Spleen (tissue), 11 donors: ENCODE measurements at regions not wholly inside any gene's neighbourhood (a gene's known extent, or its start where the extent isn't known, plus 50 kb on each side); places are given as distances from the start of the nearest gene placed in this dataset.

ENCODE experiments used
- DNase-seq: peaks from one replicate; pipeline ENCODE4 v3.0.0-alpha.2; 2020
- H3K27ac ChIP-seq, 8 donors: fragments of 200-600 bp; sonication (generic) in 7 of 8; 1 replicate in 4 of 8; 2 replicates in 4 of 8; pipeline versions ENCODE4 v1.5.0 to v1.8.0; 2016 to 2021; ENCODE audit warnings: inconsistent platforms in 4 of 8, mild to moderate bottlenecking in 4 of 8, moderate library complexity in 1 of 8
- H3K27me3 ChIP-seq, 7 donors: fragments of 200-600 bp; sonication (generic) in 6 of 7; replicated peaks in 1 of 7; 1 replicate in 4 of 7; 2 replicates in 3 of 7; pipeline versions ENCODE4 v1.5.0 to v1.8.0; 2016 to 2021; ENCODE audit warnings: inconsistent platforms in 3 of 7, mild to moderate bottlenecking in 1 of 7
- H3K36me3 ChIP-seq, 6 donors: fragments of 200-600 bp; sonication (generic) in 5 of 6; 1 replicate in 4 of 6; 2 replicates in 2 of 6; pipeline versions ENCODE4 v1.5.0 to v1.8.0; 2016 to 2021; ENCODE audit warnings: inconsistent platforms in 2 of 6
- H3K4me1 ChIP-seq, 6 donors: fragments of 200-600 bp; sonication (generic) in 5 of 6; 1 replicate in 3 of 6; 2 replicates in 3 of 6; pipeline versions ENCODE4 v1.5.0 to v1.8.0; 2016 to 2021; ENCODE audit warnings: inconsistent platforms in 3 of 6
- H3K4me3 ChIP-seq, 8 donors: fragments of 200-600 bp; sonication (generic) in 7 of 8; 1 replicate in 4 of 8; 2 replicates in 4 of 8; pipeline versions ENCODE4 v1.5.0 to v1.8.0; 2016 to 2021; ENCODE audit warnings: inconsistent platforms in 4 of 8, mild to moderate bottlenecking in 4 of 8, moderate library complexity in 2 of 8
- H3K9me3 ChIP-seq, 8 donors: fragments of 200-600 bp; sonication (generic) in 7 of 8; 1 replicate in 4 of 8; 2 replicates in 4 of 8; pipeline versions ENCODE4 v1.5.0 to v1.8.0; 2016 to 2021; ENCODE audit warnings: inconsistent platforms in 4 of 8
- CTCF ChIP-seq, 11 experiments: fragments of 200-600 bp in 7 of 11; fragments of 450-650 bp in 4 of 11; sonication (generic) in 4 of 11; IDR thresholded peaks in 8 of 11; conservative IDR thresholded peaks in 3 of 11; 1 replicate in 7 of 11; 2 replicates in 4 of 11; pipeline versions ENCODE4 v1.4.0 to v1.8.0; 2016 to 2021; ENCODE audit warnings: antibody characterized with exemption in 11 of 11, inconsistent platforms in 4 of 11, mild to moderate bottlenecking in 1 of 11
- POLR2A ChIP-seq, 3 donors: fragments of 450-650 bp; IDR thresholded peaks; one replicate each; pipeline ENCODE4 v1.5.1; 2017; ENCODE audit warnings: antibody characterized with exemption in 3 of 3, mild to moderate bottlenecking in 1 of 3
- POLR2AphosphoS5 ChIP-seq, 3 donors: sonication (generic); formaldehyde crosslinking; IDR thresholded peaks; one replicate each; pipeline ENCODE4 v1.5.1; 2017; ENCODE audit warnings: antibody characterized with exemption in 3 of 3
- WGBS, 5 donors: extraction: QIAGEN DNeasy Blood & Tissue Kit in 3 of 5; methylation state at CpG; one replicate each; pipeline versions ENCODE4 v1.1.5 to v1.1.7; 2013 to 2018; 5-methylcytosine and 5-hydroxymethylcytosine counted together
- intact Hi-C: fragments of 100-400 bp; cut with DNase I; formaldehyde crosslinking; loops from one replicate; pipeline ENCODE4 v1.15.0; 2023; ENCODE audit warnings: low total_unique reads
- donor health status: healthy with polysubstance abuse.
- donor health status: DM: no; HTN: no; CAD: no; lungs with moderate emphysema.
- donor health status: DM: no; HTN: no; CAD: no.
- donor health status: Bipolar disorder and iron deficiency.
- donor health status: healthy.
- donor health status: DM: no; HTN: no; CAD: no.
- donor health status: DM: yes; HTN: yes; CAD: no.

GRCh38 chr4:112942997-112943396 is 106.5 kb upstream of the ANK2 start:
- no peak for DNase-seq
- H3K27me3 ChIP-seq = peaks cover 0 to 5% (median 0%) of the 10 kb centered on the region in 7 donors
- H3K4me1 ChIP-seq = no peaks in the 10 kb centered on the region
- TF ChIP-seq POLR2A (IDR thresholded peaks at IDR 0.05) (no peak), POLR2AphosphoS5 (IDR thresholded peaks at IDR 0.05) (no peak), CTCF (IDR thresholded peaks at IDR 0.05 in 8 of 11, conservative IDR thresholded peaks at IDR 0.05 in 3 of 11) (no peak)
- no peak overlapping the region for H3K27ac ChIP-seq
- no peaks in the 10 kb centered on the region for H3K9me3 ChIP-seq
- no peaks in the 10 kb centered on the region for H3K36me3 ChIP-seq
- WGBS, 5 donors = 75 to 91% (median 85%) methylated on average over 2 of the region's 2 CpGs
- intact Hi-C loops = no loop called here
- no peak overlapping the region for H3K4me3 ChIP-seq

DNA sequence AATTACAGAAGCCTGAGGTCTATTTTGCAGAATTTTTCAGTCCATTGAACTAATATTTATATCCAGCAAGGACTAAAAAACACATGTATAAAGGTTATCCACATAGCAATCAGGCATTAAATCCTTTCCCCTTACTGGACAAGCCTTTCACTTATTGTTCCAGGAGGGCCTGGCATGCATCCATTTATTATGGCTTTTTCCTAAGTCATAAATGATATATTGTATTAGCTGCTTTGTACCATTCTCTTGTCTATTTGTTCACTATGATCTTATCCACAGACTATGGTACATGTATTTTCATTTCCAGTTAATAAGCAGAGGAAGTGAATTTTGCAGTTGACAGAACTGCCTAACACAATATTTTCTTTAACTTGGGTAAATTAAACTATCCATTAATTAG is 105.4 kb upstream of the ANK2 start:
- Histone ChIP-seq H3K27me3 (peaks cover 0 to 5% (median 0%) of the 10 kb centered on the region in 7 donors), H3K4me3 (no peak overlapping the region), H3K27ac (no peak overlapping the region), H3K4me1 (no peaks in the 10 kb centered on the region), H3K36me3 (no peaks in the 10 kb centered on the region), H3K9me3 (no peaks in the 10 kb centered on the region)
- TF ChIP-seq POLR2AphosphoS5 (IDR thresholded peaks at IDR 0.05) (no peak), CTCF (IDR thresholded peaks at IDR 0.05 in 8 of 11, conservative IDR thresholded peaks at IDR 0.05 in 3 of 11) (no peak), POLR2A (IDR thresholded peaks at IDR 0.05) (no peak)
- no peak for DNase-seq
- intact Hi-C loops = no loop called here

GRCh38 chr4:112946127-112946526 is 103.3 kb upstream of the ANK2 start:
- Histone ChIP-seq H3K36me3 (no peaks in the 10 kb centered on the region), H3K4me3 (no peak overlapping the region), H3K4me1 (no peaks in the 10 kb centered on the region), H3K27ac (no peak overlapping the region), H3K27me3 (no peaks in the 10 kb centered on the region), H3K9me3 (no peaks in the 10 kb centered on the region)
- no peak for DNase-seq
- TF ChIP-seq POLR2AphosphoS5 (IDR thresholded peaks at IDR 0.05) (no peak), POLR2A (IDR thresholded peaks at IDR 0.05) (no peak), CTCF (IDR thresholded peaks at IDR 0.05 in 8 of 11, conservative IDR thresholded peaks at IDR 0.05 in 3 of 11) (no peak)
- WGBS, 5 donors = 76 to 87% (median 80%) methylated on average over 7 of the region's 7 CpGs
- intact Hi-C loops = no loop called here

GRCh38 chr4:112947616-112948015 is 101.8 kb upstream of the ANK2 start:
- Histone ChIP-seq H3K4me1 (no peaks in the 10 kb centered on the region), H3K9me3 (no peaks in the 10 kb centered on the region), H3K4me3 (no peak overlapping the region), H3K36me3 (no peaks in the 10 kb centered on the region), H3K27ac (no peak overlapping the region), H3K27me3 (no peaks in the 10 kb centered on the region)
- 64 to 82% (median 80%) methylated on average over 2 of the region's 2 CpGs for WGBS, 5 donors
- no peak for DNase-seq
- TF ChIP-seq POLR2AphosphoS5 (IDR thresholded peaks at IDR 0.05) = no peak
- TF ChIP-seq CTCF (IDR thresholded peaks at IDR 0.05 in 8 of 11, conservative IDR thresholded peaks at IDR 0.05 in 3 of 11) = no peak
- no peak for TF ChIP-seq POLR2A (IDR thresholded peaks at IDR 0.05)
- intact Hi-C loops = no loop called here
